ENCODE measurements at regions not wholly inside any gene's neighbourhood (a gene's known extent, or its start where the extent isn't known, plus 50 kb on each side); places are given as distances from the start of the nearest gene placed in this dataset.

- Histone ChIP-seq H3K27ac (no peak overlapping the region), H3K4me3 (no peak overlapping the region)
- TF ChIP-seq, protein P1, sequence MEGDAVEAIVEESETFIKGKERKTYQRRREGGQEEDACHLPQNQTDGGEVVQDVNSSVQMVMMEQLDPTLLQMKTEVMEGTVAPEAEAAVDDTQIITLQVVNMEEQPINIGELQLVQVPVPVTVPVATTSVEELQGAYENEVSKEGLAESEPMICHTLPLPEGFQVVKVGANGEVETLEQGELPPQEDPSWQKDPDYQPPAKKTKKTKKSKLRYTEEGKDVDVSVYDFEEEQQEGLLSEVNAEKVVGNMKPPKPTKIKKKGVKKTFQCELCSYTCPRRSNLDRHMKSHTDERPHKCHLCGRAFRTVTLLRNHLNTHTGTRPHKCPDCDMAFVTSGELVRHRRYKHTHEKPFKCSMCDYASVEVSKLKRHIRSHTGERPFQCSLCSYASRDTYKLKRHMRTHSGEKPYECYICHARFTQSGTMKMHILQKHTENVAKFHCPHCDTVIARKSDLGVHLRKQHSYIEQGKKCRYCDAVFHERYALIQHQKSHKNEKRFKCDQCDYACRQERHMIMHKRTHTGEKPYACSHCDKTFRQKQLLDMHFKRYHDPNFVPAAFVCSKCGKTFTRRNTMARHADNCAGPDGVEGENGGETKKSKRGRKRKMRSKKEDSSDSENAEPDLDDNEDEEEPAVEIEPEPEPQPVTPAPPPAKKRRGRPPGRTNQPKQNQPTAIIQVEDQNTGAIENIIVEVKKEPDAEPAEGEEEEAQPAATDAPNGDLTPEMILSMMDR (IDR thresholded peaks at IDR 0.05), result no peak
- no peak for DNase-seq (ENCODE audit: low spot score)
Measured at GRCh38 chr4:62293551-62293950, 1093.4 kb downstream of the ADGRL3 start.

- TF ChIP-seq, protein P1 (IDR thresholded peaks at IDR 0.05), result no peak
- H3K27ac ChIP-seq, result no peak overlapping the region
- no peak for DNase-seq (ENCODE audit: low spot score)
- H3K4me3 ChIP-seq, result no peak overlapping the region
Measured at GRCh38 chr4:62292911-62293310, 1092.8 kb downstream of the ADGRL3 start.

DNA sequence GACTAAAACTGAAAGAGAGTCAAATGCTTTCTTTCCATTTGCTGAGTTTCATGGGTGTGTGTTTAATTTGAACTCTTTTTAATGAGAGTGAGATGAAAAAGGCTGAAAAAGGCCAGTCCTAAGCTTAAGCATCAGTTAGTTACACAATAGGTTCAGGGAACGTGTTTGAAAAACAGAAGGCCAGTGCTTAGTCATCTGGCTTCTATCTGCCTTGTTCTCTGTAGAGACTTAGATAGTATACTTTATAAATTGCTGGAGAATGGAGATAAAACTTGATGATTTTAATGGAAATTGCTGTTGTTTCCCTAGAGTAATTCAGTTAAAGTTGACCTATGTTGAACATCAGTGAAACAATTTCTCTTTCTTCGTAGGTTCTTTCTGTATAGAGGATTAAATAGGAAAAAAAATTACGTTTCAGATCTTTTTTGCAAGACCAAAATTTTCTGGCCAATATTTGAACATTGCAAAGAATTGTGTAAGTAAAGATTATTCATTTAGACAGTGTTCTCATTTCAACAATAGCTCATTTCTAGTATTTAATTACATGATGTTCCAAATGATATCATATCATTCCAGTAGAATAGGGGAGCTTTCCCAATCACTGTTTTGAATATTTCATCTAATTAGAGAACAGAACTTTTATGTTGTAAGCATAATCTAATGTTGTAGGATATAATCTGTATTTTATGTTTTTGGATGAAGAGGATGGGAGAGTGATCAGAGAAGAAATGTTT lies 1088.8 kb downstream of the ADGRL3 start:
- Histone ChIP-seq H3K27ac (no peak overlapping the region), H3K4me3 (no peak overlapping the region)
- no peak for DNase-seq (ENCODE audit: low spot score)
- TF ChIP-seq, protein P1 (IDR thresholded peaks at IDR 0.05), result no peak

DNA sequence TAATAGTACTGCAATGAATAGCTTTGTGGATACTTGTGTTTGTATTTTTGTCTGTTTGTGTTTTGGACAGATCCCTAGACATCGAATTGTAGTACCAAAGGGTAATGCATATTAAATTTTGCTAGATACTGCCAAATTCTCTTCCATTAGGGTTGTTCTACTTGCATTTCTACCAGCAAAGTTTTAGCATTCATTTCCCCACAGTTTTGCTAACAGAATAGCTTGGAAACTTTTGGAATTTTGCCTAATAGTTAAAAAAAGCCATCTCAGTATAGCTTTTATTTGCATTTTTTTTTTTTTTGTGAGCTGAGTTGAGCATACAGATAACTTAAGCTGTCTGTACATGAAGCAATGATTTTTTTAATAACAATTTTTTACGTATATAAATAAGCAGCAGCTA lies 1084.9 kb downstream of the ADGRL3 start:
- DNase-seq (ENCODE audit: low spot score), result no peak
- Histone ChIP-seq H3K4me3 (no peak overlapping the region), H3K27ac (no peak overlapping the region)
- TF ChIP-seq, protein P1 (IDR thresholded peaks at IDR 0.05), result no peak

- Histone ChIP-seq H3K27ac (no peak overlapping the region), H3K4me3 (no peak overlapping the region)
- TF ChIP-seq, protein P1 (IDR thresholded peaks at IDR 0.05), result no peak
- no peak for DNase-seq (ENCODE audit: low spot score)
Measured at GRCh38 chr4:62279689-62280088, 1079.6 kb downstream of the ADGRL3 start.

GRCh38 chr4:62275470-62275869 lies 1075.3 kb downstream of the ADGRL3 start:
- TF ChIP-seq, protein P1 (IDR thresholded peaks at IDR 0.05), result no peak
- DNase-seq (ENCODE audit: low spot score), result no peak

DNA sequence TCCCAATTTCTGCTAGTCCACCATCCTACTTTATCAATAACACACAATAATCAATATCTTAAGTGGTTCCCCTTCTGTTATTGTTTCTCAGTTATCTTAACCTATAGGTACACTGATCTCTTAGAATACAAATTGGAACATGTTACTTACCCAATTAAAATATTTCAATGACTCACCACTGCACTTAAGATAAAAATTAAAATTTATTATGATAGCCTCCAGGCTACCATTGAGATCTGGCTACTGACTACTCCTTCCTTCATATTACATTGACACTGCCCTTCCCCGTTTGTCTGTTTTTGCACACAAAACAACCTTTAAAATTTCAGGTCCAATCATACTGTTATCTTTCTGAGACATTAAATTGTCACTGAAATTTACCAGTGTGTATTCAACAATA lies 1074.7 kb downstream of the ADGRL3 start:
- Histone ChIP-seq H3K27ac (no peak overlapping the region), H3K4me3 (no peak overlapping the region)
- no peak for DNase-seq (ENCODE audit: low spot score)
- TF ChIP-seq, protein P1 (IDR thresholded peaks at IDR 0.05), result no peak

More at GRCh38 chr4:62275470-62275869, 1075.3 kb downstream of the ADGRL3 start:
- H3K27ac ChIP-seq, result no peak overlapping the region
- no peak overlapping the region for H3K4me3 ChIP-seq
